T-helper 1 cell treated with Interleukin-12 subunit alpha and Interleukin-12 subunit beta and Interleukin-4 antibody, amounts not matched to agents 30 μg/mL and 1 μg/mL, for 36 hours (primary cell): ENCODE measurements at regions not wholly inside any gene's neighbourhood (a gene's known extent, or its start where the extent isn't known, plus 50 kb on each side); places are given as distances from the start of the nearest gene placed in this dataset.

Source experiments
- H3K27ac Mint-ChIP-seq: one replicate; pipeline ENCODE4 v1.8.0; 2021; ENCODE audit warnings: mild to moderate bottlenecking, mixed read lengths
- H3K27me3 Mint-ChIP-seq: one replicate; pipeline ENCODE4 v1.8.0; 2021; ENCODE audit warnings: low read depth, mixed read lengths
- H3K36me3 Mint-ChIP-seq: one replicate; pipeline ENCODE4 v1.8.0; 2021; ENCODE audit warnings: low read depth, mixed read lengths
- H3K4me1 Mint-ChIP-seq: one replicate; pipeline ENCODE4 v1.8.0; 2021; ENCODE audit warnings: low read depth, mixed read lengths
- H3K4me3 Mint-ChIP-seq: one replicate; pipeline ENCODE4 v1.8.0; 2021; ENCODE audit warnings: mild to moderate bottlenecking, moderate library complexity, mixed read lengths
- H3K9me3 Mint-ChIP-seq: one replicate; pipeline ENCODE4 v1.8.0; 2021; ENCODE audit warnings: mixed read lengths

- H3K27ac Mint-ChIP-seq = no peak overlapping the region
- H3K9me3 Mint-ChIP-seq = peaks cover 11% of the 10 kb centered on the region
- no peaks in the 10 kb centered on the region for H3K4me1 Mint-ChIP-seq
- H3K36me3 Mint-ChIP-seq = no peaks in the 10 kb centered on the region
- no peaks in the 10 kb centered on the region for H3K27me3 Mint-ChIP-seq
- no peak overlapping the region for H3K4me3 Mint-ChIP-seq
These were observed 97.1 kb upstream of the GRIK2 start for GRCh38 chr6:101296169-101296960.

GRCh38 chr6:101302593-101302992 lies 90.9 kb upstream of the GRIK2 start:
- H3K36me3 Mint-ChIP-seq = no peaks in the 10 kb centered on the region
- no peak overlapping the region for H3K4me3 Mint-ChIP-seq
- H3K9me3 Mint-ChIP-seq = peaks cover 9% of the 10 kb centered on the region
- H3K27ac Mint-ChIP-seq = no peak overlapping the region
- no peaks in the 10 kb centered on the region for H3K27me3 Mint-ChIP-seq
- peaks cover 4% of the 10 kb centered on the region for H3K4me1 Mint-ChIP-seq

- H3K27me3 Mint-ChIP-seq = no peaks in the 10 kb centered on the region
- H3K27ac Mint-ChIP-seq = no peak overlapping the region
- no peaks in the 10 kb centered on the region for H3K36me3 Mint-ChIP-seq
- H3K9me3 Mint-ChIP-seq = peaks cover 9% of the 10 kb centered on the region
- H3K4me3 Mint-ChIP-seq = no peak overlapping the region
- peaks cover 4% of the 10 kb centered on the region for H3K4me1 Mint-ChIP-seq
These were observed 90.0 kb upstream of the GRIK2 start for GRCh38 chr6:101303495-101303894.

- no peak overlapping the region for H3K4me3 Mint-ChIP-seq
- no peaks in the 10 kb centered on the region for H3K4me1 Mint-ChIP-seq
- H3K27me3 Mint-ChIP-seq = no peaks in the 10 kb centered on the region
- no peaks in the 10 kb centered on the region for H3K9me3 Mint-ChIP-seq
- no peak overlapping the region for H3K27ac Mint-ChIP-seq
- H3K36me3 Mint-ChIP-seq = no peaks in the 10 kb centered on the region
These were observed 80.9 kb upstream of the GRIK2 start for GRCh38 chr6:101312652-101313051.

DNA sequence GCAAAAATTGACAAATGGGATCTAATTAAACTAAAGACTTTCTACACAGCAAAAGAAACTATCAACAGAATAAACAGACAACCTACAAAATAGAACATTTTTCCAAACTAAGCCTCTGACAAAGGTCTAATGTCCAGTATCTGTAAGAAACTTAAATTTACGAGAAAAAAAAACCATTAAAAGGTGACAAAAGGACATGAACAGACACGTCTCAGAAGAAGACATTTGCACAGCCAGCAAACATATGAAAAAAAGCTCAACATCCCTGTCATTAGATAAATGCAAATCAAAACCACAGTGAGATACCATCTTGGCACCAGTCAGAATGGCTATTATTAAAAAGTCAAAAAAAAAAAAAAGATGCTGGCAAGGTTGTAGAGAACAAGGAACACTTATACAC lies 70.6 kb upstream of the GRIK2 start:
- Mint-ChIP-seq H3K9me3 (no peaks in the 10 kb centered on the region), H3K27me3 (no peaks in the 10 kb centered on the region), H3K36me3 (no peaks in the 10 kb centered on the region), H3K4me1 (no peaks in the 10 kb centered on the region), H3K27ac (no peak overlapping the region), H3K4me3 (no peak overlapping the region)

DNA sequence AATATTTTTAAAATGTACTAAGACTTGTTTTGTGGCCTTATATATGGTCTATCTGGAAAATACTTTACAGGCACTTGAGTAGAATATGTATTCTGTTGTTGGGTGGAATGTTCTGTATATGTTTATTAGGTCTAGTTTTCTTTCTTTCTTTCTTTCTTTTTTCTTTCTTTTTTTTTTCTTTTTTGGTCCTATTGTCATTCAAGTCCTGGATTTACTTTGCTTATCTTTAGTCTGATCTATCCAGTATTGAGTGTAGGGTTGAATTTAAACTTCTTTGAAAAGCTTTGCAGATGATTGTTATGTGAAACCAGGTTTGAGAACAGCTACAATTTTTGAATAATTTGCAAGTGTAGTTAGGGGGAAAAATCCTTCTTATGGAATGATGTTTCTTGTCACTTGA lies 67.1 kb upstream of the GRIK2 start:
- no peaks in the 10 kb centered on the region for H3K27me3 Mint-ChIP-seq
- no peak overlapping the region for H3K27ac Mint-ChIP-seq

GRCh38 chr6:101341926-101342325 lies 51.6 kb upstream of the GRIK2 start:
- peaks cover 9% of the 10 kb centered on the region for H3K9me3 Mint-ChIP-seq
- no peaks in the 10 kb centered on the region for H3K27me3 Mint-ChIP-seq
- no peaks in the 10 kb centered on the region for H3K36me3 Mint-ChIP-seq
- no peaks in the 10 kb centered on the region for H3K4me1 Mint-ChIP-seq
- no peak overlapping the region for H3K27ac Mint-ChIP-seq
- no peak overlapping the region for H3K4me3 Mint-ChIP-seq

More for the DNA sequence above, 67.1 kb upstream of the GRIK2 start:
- Mint-ChIP-seq H3K9me3 (no peaks in the 10 kb centered on the region), H3K4me1 (no peaks in the 10 kb centered on the region), H3K4me3 (no peak overlapping the region), H3K36me3 (no peaks in the 10 kb centered on the region)
